ENCODE measurements at regions not wholly inside any gene's neighbourhood (a gene's known extent, or its start where the extent isn't known, plus 50 kb on each side); places are given as distances from the start of the nearest gene placed in this dataset.

DNA sequence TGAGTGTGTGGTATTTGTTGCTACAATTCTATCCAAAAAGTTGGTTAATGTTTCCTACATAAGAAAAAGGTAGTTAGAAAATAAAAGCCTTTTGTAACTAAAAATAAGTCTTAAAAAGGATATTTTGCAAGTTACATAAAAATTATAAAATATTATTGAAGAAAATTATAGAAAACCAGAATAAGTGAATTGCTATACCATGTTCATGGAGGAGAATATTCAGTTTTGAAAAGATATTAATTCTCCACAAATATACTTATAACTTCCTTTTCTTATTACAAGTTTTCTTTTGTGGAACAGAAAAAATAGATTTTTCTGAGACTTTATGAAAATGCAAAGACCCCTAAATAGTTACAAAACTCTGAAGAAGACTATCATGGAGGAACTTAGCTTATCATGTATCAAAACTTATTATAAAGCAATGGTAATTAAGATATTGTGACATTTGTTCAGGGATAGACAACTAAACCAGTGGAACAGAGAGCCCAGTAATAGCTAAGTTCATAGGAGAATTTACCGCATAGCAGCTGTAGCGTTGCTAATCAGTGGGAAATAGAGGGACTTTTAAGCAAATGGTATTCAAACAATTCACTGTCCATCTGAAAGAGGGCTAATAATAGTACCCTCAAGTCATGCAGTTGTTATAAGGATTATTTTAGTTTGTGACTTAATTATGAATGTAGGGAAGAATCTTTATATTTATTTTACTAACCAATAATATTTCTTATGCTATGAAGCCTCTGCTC, 515.2 kb upstream of the ZNF608 start:
- H3K9me3 Mint-ChIP-seq: peaks cover 8% of the 10 kb centered on the region
- intact Hi-C loops (cut with micrococcal nuclease): no loop called here
- DNase-seq: no peak
- ChIA-PET CTCF (no interaction called here), POLR2A (no interaction called here)
- H3K27ac Mint-ChIP-seq: no peak overlapping the region
- H3K36me3 Mint-ChIP-seq: no peaks in the 10 kb centered on the region
- H3K27me3 Mint-ChIP-seq: no peaks in the 10 kb centered on the region
- no peak overlapping the region for H3K4me3 Mint-ChIP-seq
- H3K4me1 Mint-ChIP-seq (ENCODE audit: low read depth): no peaks in the 10 kb centered on the region

DNA sequence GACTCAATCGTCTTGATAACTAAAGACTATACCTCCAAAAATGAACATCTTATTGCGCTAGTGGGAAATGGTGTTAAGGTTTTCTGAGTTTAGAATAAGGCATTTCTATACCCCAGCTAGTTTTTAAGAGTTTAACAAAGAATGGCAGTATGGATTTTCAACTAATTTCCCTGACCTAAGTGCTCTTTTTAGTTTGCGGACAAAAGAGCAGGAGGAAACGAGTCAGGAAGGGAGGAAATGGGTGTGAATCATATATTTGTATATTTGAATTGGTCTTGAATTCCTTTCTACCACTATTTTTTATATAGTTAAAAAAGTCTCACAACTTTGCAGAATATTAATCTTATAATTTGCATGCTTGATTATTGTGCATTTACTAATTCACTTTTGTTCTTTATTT, 516.3 kb upstream of the ZNF608 start:
- CTCF ChIA-PET: no interaction called here
- intact Hi-C loops (cut with micrococcal nuclease): no loop called here
- no peaks in the 10 kb centered on the region for H3K36me3 Mint-ChIP-seq
- H3K27me3 Mint-ChIP-seq: no peaks in the 10 kb centered on the region
- peaks cover 8% of the 10 kb centered on the region for H3K9me3 Mint-ChIP-seq
- no peak for DNase-seq
- POLR2A ChIA-PET: no interaction called here
- no peak overlapping the region for H3K4me3 Mint-ChIP-seq
- H3K27ac Mint-ChIP-seq: no peak overlapping the region
- H3K4me1 Mint-ChIP-seq (ENCODE audit: low read depth): no peaks in the 10 kb centered on the region

- ChIA-PET POLR2A (no interaction called here), CTCF (no interaction called here)
- H3K27me3 Mint-ChIP-seq: no peaks in the 10 kb centered on the region
- peaks cover 8% of the 10 kb centered on the region for H3K9me3 Mint-ChIP-seq
- no peaks in the 10 kb centered on the region for H3K36me3 Mint-ChIP-seq
- intact Hi-C loops (cut with micrococcal nuclease): no loop called here
- H3K4me1 Mint-ChIP-seq (ENCODE audit: low read depth): no peaks in the 10 kb centered on the region
- no peak overlapping the region for H3K27ac Mint-ChIP-seq
- H3K4me3 Mint-ChIP-seq: no peak overlapping the region
- no peak for DNase-seq
These were observed 516.9 kb upstream of the ZNF608 start for GRCh38 chr5:125263356-125263755.

GRCh38 chr5:125266106-125266505, 519.7 kb upstream of the ZNF608 start:
- Mint-ChIP-seq H3K4me3 (no peak overlapping the region), H3K36me3 (no peaks in the 10 kb centered on the region), H3K27ac (no peak overlapping the region), H3K4me1 (ENCODE audit: low read depth) (no peaks in the 10 kb centered on the region), H3K9me3 (peaks cover 5% of the 10 kb centered on the region), H3K27me3 (no peaks in the 10 kb centered on the region)
- DNase-seq: no peak
- intact Hi-C loops (cut with micrococcal nuclease): no loop called here
- ChIA-PET CTCF (no interaction called here), POLR2A (no interaction called here)

GRCh38 chr5:125267636-125268248, 521.3 kb upstream of the ZNF608 start:
- Mint-ChIP-seq H3K36me3 (no peaks in the 10 kb centered on the region), H3K27me3 (no peaks in the 10 kb centered on the region), H3K4me3 (no peak overlapping the region), H3K4me1 (ENCODE audit: low read depth) (no peaks in the 10 kb centered on the region), H3K27ac (no peak overlapping the region), H3K9me3 (peaks cover 5% of the 10 kb centered on the region)
- intact Hi-C loops (cut with micrococcal nuclease): no loop called here
- ChIA-PET CTCF (no interaction called here), POLR2A (no interaction called here)
- no peak for DNase-seq

GRCh38 chr5:125269926-125270325, 523.5 kb upstream of the ZNF608 start:
- Mint-ChIP-seq H3K27me3 (no peaks in the 10 kb centered on the region), H3K9me3 (peaks cover 9% of the 10 kb centered on the region), H3K4me1 (ENCODE audit: low read depth) (no peaks in the 10 kb centered on the region), H3K36me3 (no peaks in the 10 kb centered on the region), H3K4me3 (no peak overlapping the region), H3K27ac (no peak overlapping the region)
- intact Hi-C loops (cut with micrococcal nuclease): no loop called here
- POLR2A ChIA-PET: no interaction called here
- no peak for DNase-seq
- CTCF ChIA-PET: no interaction called here

GRCh38 chr5:125272357-125272756, 525.9 kb upstream of the ZNF608 start:
- intact Hi-C loops (cut with micrococcal nuclease): no loop called here
- Mint-ChIP-seq H3K27ac (no peak overlapping the region), H3K4me1 (ENCODE audit: low read depth) (no peaks in the 10 kb centered on the region), H3K9me3 (peaks cover 6% of the 10 kb centered on the region), H3K36me3 (no peaks in the 10 kb centered on the region), H3K4me3 (no peak overlapping the region), H3K27me3 (no peaks in the 10 kb centered on the region)
- DNase-seq: no peak
- POLR2A ChIA-PET: no interaction called here
- CTCF ChIA-PET: no interaction called here

- no peaks in the 10 kb centered on the region for H3K27me3 Mint-ChIP-seq
- intact Hi-C loops (cut with micrococcal nuclease): no loop called here
- ChIA-PET POLR2A (no interaction called here), CTCF (no interaction called here)
- no peaks in the 10 kb centered on the region for H3K36me3 Mint-ChIP-seq
- H3K9me3 Mint-ChIP-seq: peaks cover 9% of the 10 kb centered on the region
- no peak overlapping the region for H3K4me3 Mint-ChIP-seq
- no peak overlapping the region for H3K27ac Mint-ChIP-seq
- no peaks in the 10 kb centered on the region for H3K4me1 Mint-ChIP-seq (ENCODE audit: low read depth)
- no peak for DNase-seq
These were observed 527.8 kb upstream of the ZNF608 start for GRCh38 chr5:125274211-125274610.

DNA sequence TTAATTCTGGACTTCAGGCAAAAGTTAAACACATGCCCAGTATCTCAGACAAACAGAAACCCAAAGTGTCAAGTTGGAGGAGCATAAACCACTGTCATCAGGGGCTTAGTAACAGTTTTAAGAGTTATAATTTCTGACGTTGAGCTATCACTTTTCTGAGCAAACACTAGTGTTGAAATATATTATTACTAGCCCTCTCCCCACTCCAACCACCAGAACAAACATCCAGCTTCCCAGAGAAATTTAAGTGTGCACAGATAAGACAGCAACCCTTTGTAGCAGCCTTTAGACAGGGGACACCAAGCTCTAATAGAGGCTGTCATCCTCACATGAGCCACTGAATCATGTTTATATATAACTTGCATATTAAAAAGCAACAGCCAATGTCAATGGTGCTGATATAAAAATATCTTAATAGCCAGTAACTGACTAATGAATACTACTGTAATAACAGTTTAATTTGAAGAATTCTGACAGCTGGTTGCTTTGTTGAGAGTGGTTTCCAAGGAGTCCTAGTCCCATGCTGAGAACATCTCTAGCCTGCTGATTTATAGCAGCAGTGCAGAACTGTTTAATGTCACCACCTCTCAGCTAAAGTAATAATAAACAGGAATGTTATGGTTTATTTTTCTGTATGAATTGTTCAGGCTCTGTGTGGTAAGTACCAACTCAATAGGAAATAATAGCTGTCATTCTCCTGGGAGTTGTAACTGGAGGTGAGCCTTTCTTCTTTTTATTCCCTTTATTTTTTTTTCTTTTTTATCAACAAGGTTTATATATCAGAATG, 528.7 kb upstream of the ZNF608 start:
- CTCF ChIA-PET: no interaction called here
- POLR2A ChIA-PET: no interaction called here
- H3K27ac Mint-ChIP-seq: no peak overlapping the region
- no peak for DNase-seq
- no peaks in the 10 kb centered on the region for H3K4me1 Mint-ChIP-seq (ENCODE audit: low read depth)
- H3K9me3 Mint-ChIP-seq: peaks cover 9% of the 10 kb centered on the region
- H3K4me3 Mint-ChIP-seq: no peak overlapping the region
- intact Hi-C loops (cut with micrococcal nuclease): no loop called here
- H3K36me3 Mint-ChIP-seq: no peaks in the 10 kb centered on the region
- H3K27me3 Mint-ChIP-seq: no peaks in the 10 kb centered on the region

DNA sequence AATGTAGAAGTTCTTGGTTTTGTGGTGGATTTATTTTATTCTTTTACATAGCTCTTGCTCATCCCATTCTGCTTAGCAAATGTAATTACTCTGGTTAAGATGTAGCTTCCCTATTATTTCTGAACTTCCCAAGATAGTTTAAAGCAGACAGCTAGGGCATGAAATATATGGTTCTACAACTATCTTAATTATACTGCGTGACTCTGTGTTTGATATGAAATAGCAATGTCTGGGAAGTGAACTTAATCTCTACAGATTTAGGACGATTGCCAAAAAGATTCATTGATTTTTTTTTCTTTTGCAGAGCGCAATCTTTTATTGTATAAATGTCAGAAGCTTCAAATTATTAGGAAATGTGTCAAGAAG, 529.3 kb upstream of the ZNF608 start:
- ChIA-PET POLR2A (no interaction called here), CTCF (no interaction called here)
- Mint-ChIP-seq H3K9me3 (peaks cover 9% of the 10 kb centered on the region), H3K36me3 (no peaks in the 10 kb centered on the region), H3K27ac (no peak overlapping the region), H3K4me3 (no peak overlapping the region), H3K27me3 (no peaks in the 10 kb centered on the region), H3K4me1 (ENCODE audit: low read depth) (no peaks in the 10 kb centered on the region)
- intact Hi-C loops (cut with micrococcal nuclease): no loop called here
- no peak for DNase-seq

GRCh38 chr5:125276096-125276495, 529.7 kb upstream of the ZNF608 start:
- no peak for DNase-seq
- POLR2A ChIA-PET: no interaction called here
- intact Hi-C loops (cut with micrococcal nuclease): no loop called here

DNA sequence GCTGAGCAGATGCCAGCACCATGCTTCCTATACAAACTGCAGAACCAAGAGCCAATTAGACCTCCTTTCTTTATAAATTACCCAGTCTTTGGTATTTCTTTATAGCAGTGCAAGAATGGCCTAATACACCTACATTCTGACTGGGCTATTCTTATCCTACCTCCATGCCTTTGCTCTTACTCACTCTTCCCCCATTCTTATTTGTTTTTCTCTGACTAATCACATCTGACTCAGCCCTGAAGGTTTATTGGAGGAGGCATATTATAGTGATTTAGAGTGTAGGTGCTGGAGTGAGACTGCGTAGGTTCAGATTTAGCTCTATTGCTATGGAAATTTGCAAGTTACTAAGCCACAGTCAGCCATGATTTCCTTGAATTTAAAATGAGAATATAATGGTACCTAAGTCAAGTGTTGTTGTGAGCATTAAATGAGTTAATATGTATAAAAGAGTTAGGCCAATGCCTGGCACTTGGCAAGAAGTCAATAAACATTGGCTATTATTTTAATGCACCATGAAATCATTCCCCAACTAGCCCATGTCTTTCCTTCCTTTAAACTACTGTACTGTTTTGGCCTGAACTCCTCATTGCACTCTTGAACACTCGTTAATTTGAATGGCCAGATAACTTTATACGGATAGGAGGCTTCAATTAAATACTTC, 531.2 kb upstream of the ZNF608 start:
- intact Hi-C loops (cut with micrococcal nuclease): no loop called here
- Mint-ChIP-seq H3K4me1 (ENCODE audit: low read depth) (no peaks in the 10 kb centered on the region), H3K9me3 (peaks cover 9% of the 10 kb centered on the region), H3K4me3 (no peak overlapping the region), H3K27me3 (no peaks in the 10 kb centered on the region), H3K36me3 (no peaks in the 10 kb centered on the region), H3K27ac (no peak overlapping the region)
- CTCF ChIA-PET: no interaction called here
- DNase-seq: no peak
- POLR2A ChIA-PET: no interaction called here

More at GRCh38 chr5:125276096-125276495, 529.7 kb upstream of the ZNF608 start:
- H3K4me3 Mint-ChIP-seq: no peak overlapping the region
- no peak overlapping the region for H3K27ac Mint-ChIP-seq
- CTCF ChIA-PET: no interaction called here
- H3K36me3 Mint-ChIP-seq: no peaks in the 10 kb centered on the region
- no peaks in the 10 kb centered on the region for H3K4me1 Mint-ChIP-seq (ENCODE audit: low read depth)
- no peaks in the 10 kb centered on the region for H3K27me3 Mint-ChIP-seq
- peaks cover 9% of the 10 kb centered on the region for H3K9me3 Mint-ChIP-seq

Data from activated CD4-positive, alpha-beta memory T cell treated with anti-CD3 and anti-CD28 coated beads for 36 hours (primary cell).